IgD-negative memory B cell (primary cell): ENCODE measurements at regions not wholly inside any gene's neighbourhood (a gene's known extent, or its start where the extent isn't known, plus 50 kb on each side); places are given as distances from the start of the nearest gene placed in this dataset.
"Not testable (repeated sequence)": the region's sequence is repeated elsewhere in the genome, so short reads cannot be mapped to it uniquely, and the experiment has no call there.

Experiments
- H3K27ac Mint-ChIP-seq, 3 donors: one replicate each; pipeline ENCODE4 v1.8.0; 2020 to 2022; ENCODE audit warnings: mild to moderate bottlenecking in 3 of 3, mixed read lengths in 3 of 3, moderate library complexity in 1 of 3
- H3K27me3 Mint-ChIP-seq: one replicate; pipeline ENCODE4 v1.8.0; 2021; ENCODE audit warnings: mixed read lengths
- H3K36me3 Mint-ChIP-seq: one replicate; pipeline ENCODE4 v1.8.0; 2020; ENCODE audit warnings: mild to moderate bottlenecking, mixed read lengths
- H3K4me1 Mint-ChIP-seq, 3 donors: one replicate each; pipeline ENCODE4 v1.8.0; 2020 to 2022; ENCODE audit warnings: mixed read lengths in 3 of 3, mild to moderate bottlenecking in 1 of 3
- H3K4me3 Mint-ChIP-seq, 4 donors: one replicate each; pipeline ENCODE4 v1.8.0; 2020 to 2022; ENCODE audit warnings: mild to moderate bottlenecking in 4 of 4, mixed read lengths in 4 of 4, moderate library complexity in 3 of 4
- H3K9me3 Mint-ChIP-seq, 3 donors: one replicate each; pipeline ENCODE4 v1.8.0; 2020 to 2021; ENCODE audit warnings: mixed read lengths in 3 of 3, mild to moderate bottlenecking in 1 of 3

DNA sequence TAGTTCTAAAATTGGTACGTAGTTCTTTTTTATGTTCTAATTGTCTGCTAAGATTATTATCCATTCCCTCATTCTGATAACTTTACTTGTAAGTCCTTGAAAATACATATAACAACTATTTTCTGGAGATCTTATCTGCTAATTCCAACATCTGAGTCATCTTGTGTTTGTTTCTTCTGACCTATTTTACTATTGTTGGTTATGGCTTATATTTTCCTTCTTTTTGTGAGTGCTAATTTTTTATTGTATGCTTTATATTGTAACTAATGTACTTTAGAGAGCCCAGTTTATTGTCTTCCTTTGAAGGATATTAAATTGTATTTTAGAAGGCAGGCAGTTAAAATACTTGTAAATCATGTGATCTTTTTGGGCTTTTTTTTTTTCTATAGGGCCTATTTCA, 149.3 kb upstream of the LRFN5 start:
- H3K4me1 Mint-ChIP-seq = no peaks in the 10 kb centered on the region
- no peak overlapping the region for H3K27ac Mint-ChIP-seq
- no peaks in the 10 kb centered on the region for H3K27me3 Mint-ChIP-seq
- peaks cover 0 to 5% (median 0%) of the 10 kb centered on the region in 3 donors for H3K9me3 Mint-ChIP-seq
- H3K36me3 Mint-ChIP-seq = no peaks in the 10 kb centered on the region
- H3K4me3 Mint-ChIP-seq = no peak overlapping the region

GRCh38 chr14:41449066-41449465, 157.6 kb upstream of the LRFN5 start:
- Mint-ChIP-seq H3K36me3 (no peaks in the 10 kb centered on the region), H3K4me1 (no peaks in the 10 kb centered on the region), H3K9me3 (no peaks in the 10 kb centered on the region), H3K27ac (no peak overlapping the region), H3K27me3 (no peaks in the 10 kb centered on the region), H3K4me3 (no peak overlapping the region)

GRCh38 chr14:41446008-41446407, 160.7 kb upstream of the LRFN5 start:
- Mint-ChIP-seq H3K27me3 (no peaks in the 10 kb centered on the region), H3K36me3 (no peaks in the 10 kb centered on the region), H3K4me3 (no peak overlapping the region), H3K9me3 (no peaks in the 10 kb centered on the region), H3K4me1 (no peaks in the 10 kb centered on the region), H3K27ac (no peak overlapping the region)

DNA sequence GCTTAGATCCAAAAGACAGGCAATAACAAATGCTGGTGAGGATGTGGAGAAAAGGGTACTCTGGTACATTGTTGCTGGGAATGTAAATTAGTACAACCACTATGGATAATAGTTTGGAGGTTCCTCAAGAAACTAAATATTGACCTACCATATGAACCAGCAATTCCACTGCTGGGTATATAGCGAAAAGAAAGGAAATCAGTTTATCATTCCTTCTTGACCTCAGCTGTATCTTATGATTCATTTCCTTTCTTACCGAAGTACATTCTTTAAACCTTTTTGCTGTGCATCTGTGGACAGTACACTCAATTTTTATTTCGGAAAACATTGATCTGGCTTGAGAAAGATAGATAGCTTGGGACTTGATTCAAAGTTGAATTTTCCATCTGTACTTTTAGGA, 183.2 kb upstream of the LRFN5 start:
- no peaks in the 10 kb centered on the region for H3K9me3 Mint-ChIP-seq
- H3K27ac Mint-ChIP-seq = no peak overlapping the region
- H3K36me3 Mint-ChIP-seq = no peaks in the 10 kb centered on the region
- H3K4me1 Mint-ChIP-seq = peaks cover 0 to 2% (median 0%) of the 10 kb centered on the region in 3 donors
- no peak overlapping the region for H3K4me3 Mint-ChIP-seq
- H3K27me3 Mint-ChIP-seq = no peaks in the 10 kb centered on the region

GRCh38 chr14:41421308-41421707, 185.4 kb upstream of the LRFN5 start:
- not testable (repeated sequence) for H3K27ac Mint-ChIP-seq, H3K36me3 Mint-ChIP-seq, H3K9me3 Mint-ChIP-seq, H3K27me3 Mint-ChIP-seq, H3K4me1 Mint-ChIP-seq, H3K4me3 Mint-ChIP-seq

- H3K4me3 Mint-ChIP-seq = no peak overlapping the region
- no peaks in the 10 kb centered on the region for H3K9me3 Mint-ChIP-seq
- H3K4me1 Mint-ChIP-seq = peaks cover 0 to 2% (median 0%) of the 10 kb centered on the region in 3 donors
- no peaks in the 10 kb centered on the region for H3K27me3 Mint-ChIP-seq
- no peak overlapping the region for H3K27ac Mint-ChIP-seq
- H3K36me3 Mint-ChIP-seq = no peaks in the 10 kb centered on the region
These were observed 187.0 kb upstream of the LRFN5 start for GRCh38 chr14:41419709-41420108.

DNA sequence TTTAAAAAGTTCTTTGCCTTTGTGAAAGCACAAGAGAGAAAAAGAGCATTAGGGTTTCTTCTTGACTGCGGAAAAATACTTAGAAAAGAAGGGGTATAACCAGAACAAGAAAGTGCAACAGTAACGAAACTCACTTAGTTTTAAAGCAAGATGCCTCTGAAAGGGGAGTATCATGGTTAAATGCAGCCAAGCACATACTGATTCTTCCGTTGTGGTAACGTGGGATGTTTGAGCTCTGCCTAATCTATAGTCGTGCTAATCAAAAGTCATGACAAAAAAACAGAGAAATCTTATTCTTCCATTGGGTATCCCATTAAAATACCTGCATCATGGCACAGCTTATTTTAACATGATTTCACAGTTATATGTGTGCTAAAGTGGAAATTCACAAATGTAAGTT, 187.8 kb upstream of the LRFN5 start:
- H3K9me3 Mint-ChIP-seq = peaks cover 0 to 2% (median 0%) of the 10 kb centered on the region in 3 donors
- H3K27me3 Mint-ChIP-seq = no peaks in the 10 kb centered on the region
- no peak overlapping the region for H3K4me3 Mint-ChIP-seq
- H3K4me1 Mint-ChIP-seq = peaks cover 0 to 2% (median 0%) of the 10 kb centered on the region in 3 donors
- no peak overlapping the region for H3K27ac Mint-ChIP-seq
- no peaks in the 10 kb centered on the region for H3K36me3 Mint-ChIP-seq

DNA sequence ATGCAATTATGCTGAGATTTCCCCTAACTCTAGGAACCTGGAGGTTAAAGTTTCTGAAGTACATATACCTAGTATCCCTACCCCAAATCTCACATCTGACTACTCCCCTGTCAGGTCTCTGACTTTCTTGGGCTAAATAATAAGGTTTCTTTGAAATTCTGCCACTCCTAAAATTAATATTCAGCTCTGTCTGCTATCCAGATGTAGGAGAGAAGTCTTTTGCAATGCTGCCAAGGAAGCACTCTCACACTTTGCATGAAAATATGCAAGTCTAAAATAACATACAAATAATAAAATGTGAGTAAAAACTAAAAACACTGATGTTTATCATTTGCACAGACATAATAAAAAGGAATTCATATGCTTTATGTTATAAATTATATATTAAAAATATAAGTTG, 196.9 kb upstream of the LRFN5 start:
- Mint-ChIP-seq H3K27me3 (no peaks in the 10 kb centered on the region), H3K27ac (no peak overlapping the region), H3K9me3 (peaks cover 0 to 4% (median 0%) of the 10 kb centered on the region in 3 donors), H3K4me3 (no peak overlapping the region), H3K4me1 (no peaks in the 10 kb centered on the region), H3K36me3 (no peaks in the 10 kb centered on the region)

- Mint-ChIP-seq H3K9me3 (no peaks in the 10 kb centered on the region), H3K36me3 (no peaks in the 10 kb centered on the region), H3K27ac (no peak overlapping the region), H3K4me1 (no peaks in the 10 kb centered on the region), H3K27me3 (no peaks in the 10 kb centered on the region), H3K4me3 (no peak overlapping the region)
These were observed 202.6 kb upstream of the LRFN5 start for GRCh38 chr14:41404126-41404525.

DNA sequence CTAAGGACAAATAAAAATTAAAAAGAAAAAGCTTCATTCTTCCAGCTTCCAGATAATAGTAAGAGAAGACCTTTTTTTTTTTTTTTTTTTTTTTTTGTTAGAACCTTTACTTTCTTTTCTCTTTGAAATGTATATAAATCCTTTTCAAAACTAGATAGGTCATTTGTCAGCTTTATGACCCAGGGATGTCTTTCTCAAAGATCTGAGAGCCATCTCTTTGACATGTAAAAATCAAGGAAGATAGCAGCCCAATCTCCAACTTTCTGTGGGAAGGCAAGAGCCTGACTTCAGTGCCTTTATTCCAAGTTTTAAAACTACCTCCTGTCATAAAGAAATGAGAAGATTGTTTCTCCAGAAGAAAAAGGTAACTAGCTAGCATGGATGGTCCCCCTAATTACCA, 203.3 kb upstream of the LRFN5 start:
- Mint-ChIP-seq H3K27ac (no peak overlapping the region), H3K36me3 (no peaks in the 10 kb centered on the region), H3K9me3 (no peaks in the 10 kb centered on the region), H3K4me1 (no peaks in the 10 kb centered on the region), H3K27me3 (no peaks in the 10 kb centered on the region), H3K4me3 (no peak overlapping the region)

- Mint-ChIP-seq H3K4me1 (no peaks in the 10 kb centered on the region), H3K27ac (no peak overlapping the region), H3K9me3 (peaks cover 0 to 1% (median 0%) of the 10 kb centered on the region in 3 donors), H3K4me3 (no peak overlapping the region), H3K27me3 (no peaks in the 10 kb centered on the region), H3K36me3 (no peaks in the 10 kb centered on the region)
These were observed 208.8 kb upstream of the LRFN5 start for GRCh38 chr14:41397926-41398325.

DNA sequence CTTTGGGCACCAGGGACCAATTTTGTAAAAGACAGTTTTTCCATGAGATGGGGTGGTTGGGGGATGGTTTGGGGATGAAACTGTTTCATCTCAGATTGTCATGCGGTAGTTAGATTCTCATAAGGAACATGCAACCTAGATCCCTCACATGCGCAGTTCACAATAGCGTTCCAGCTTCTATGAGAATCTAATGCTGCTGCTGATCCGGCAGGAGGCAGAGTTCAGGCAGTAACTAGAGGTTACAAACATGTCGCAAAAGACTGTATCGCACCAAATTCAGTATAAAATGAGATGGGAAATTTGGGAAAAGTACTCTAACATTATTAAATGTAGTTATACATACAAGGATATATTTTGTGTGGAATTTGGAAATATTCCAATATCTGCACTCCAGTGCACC, 213.2 kb upstream of the LRFN5 start:
- no peaks in the 10 kb centered on the region for H3K27me3 Mint-ChIP-seq
- H3K9me3 Mint-ChIP-seq = peaks cover 0 to 3% (median 1%) of the 10 kb centered on the region in 3 donors
- no peak overlapping the region for H3K4me3 Mint-ChIP-seq
- H3K4me1 Mint-ChIP-seq = no peaks in the 10 kb centered on the region
- no peak overlapping the region for H3K27ac Mint-ChIP-seq
- no peaks in the 10 kb centered on the region for H3K36me3 Mint-ChIP-seq

DNA sequence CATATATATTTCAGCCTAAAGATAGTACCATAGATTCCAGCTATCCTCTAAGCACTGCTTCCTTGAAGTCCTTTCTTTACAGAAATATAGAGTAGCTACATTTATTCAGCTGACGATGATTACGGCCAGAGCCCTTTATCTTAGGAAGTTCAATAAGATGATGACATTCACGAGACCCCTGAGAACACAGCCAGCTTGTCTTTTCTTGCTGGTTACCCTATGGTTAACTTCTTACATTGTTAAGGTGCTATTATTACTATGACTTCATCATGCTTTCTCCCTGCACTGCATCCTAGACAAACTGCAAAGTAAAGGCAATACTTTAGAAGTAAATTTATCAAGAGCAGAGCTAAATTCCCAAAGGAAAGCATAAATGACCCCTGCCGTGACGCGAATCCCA, 214.4 kb upstream of the LRFN5 start:
- H3K4me3 Mint-ChIP-seq = no peak overlapping the region
- H3K4me1 Mint-ChIP-seq = no peaks in the 10 kb centered on the region
- no peak overlapping the region for H3K27ac Mint-ChIP-seq
- no peaks in the 10 kb centered on the region for H3K36me3 Mint-ChIP-seq
- H3K27me3 Mint-ChIP-seq = no peaks in the 10 kb centered on the region
- peaks cover 0 to 3% (median 1%) of the 10 kb centered on the region in 3 donors for H3K9me3 Mint-ChIP-seq

DNA sequence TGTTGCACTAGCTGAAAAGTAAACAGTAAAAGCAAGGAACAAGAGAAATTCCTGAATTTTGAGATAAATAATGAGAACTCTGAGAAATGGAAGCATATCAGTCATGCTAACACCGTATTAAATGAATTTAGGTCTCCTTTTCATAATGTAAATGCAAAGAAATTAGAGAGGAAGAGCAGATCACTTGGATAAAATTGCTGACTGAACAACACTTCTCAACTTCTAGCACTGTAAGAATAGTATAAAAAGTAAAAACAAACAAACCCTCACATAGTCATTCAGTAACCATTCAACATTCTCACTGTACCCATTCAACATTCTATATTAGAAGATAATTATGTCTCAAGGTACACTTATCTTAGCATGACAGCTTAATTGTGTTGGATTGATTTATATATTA, 217.3 kb upstream of the LRFN5 start:
- H3K4me1 Mint-ChIP-seq = no peaks in the 10 kb centered on the region
- H3K27ac Mint-ChIP-seq = no peak overlapping the region
- no peak overlapping the region for H3K4me3 Mint-ChIP-seq
- H3K9me3 Mint-ChIP-seq = peaks cover 0 to 3% (median 3%) of the 10 kb centered on the region in 3 donors
- H3K36me3 Mint-ChIP-seq = no peaks in the 10 kb centered on the region
- no peaks in the 10 kb centered on the region for H3K27me3 Mint-ChIP-seq

DNA sequence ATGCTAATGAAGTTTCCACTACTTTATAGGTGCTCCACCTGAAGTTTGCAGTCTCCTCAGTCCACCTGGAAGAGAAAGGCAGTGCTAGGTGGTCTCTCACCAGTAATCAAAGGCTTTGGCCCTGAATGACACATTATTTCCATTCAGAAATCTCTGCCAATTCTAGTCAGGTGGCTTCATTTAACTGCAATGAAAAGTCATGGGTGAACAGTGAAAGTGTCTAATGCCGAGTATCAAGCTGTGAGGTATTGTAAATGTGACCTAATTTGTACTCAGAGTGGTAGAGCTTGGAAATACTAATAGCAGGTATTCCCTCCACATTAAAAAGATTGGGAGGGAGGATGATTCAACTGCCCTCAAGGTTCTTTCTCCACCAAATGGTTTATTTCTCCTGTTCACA, 220.9 kb upstream of the LRFN5 start:
- H3K4me1 Mint-ChIP-seq = no peaks in the 10 kb centered on the region
- peaks cover 0 to 7% (median 0%) of the 10 kb centered on the region in 3 donors for H3K9me3 Mint-ChIP-seq
- H3K27ac Mint-ChIP-seq = no peak overlapping the region
- no peak overlapping the region for H3K4me3 Mint-ChIP-seq
- H3K36me3 Mint-ChIP-seq = no peaks in the 10 kb centered on the region
- H3K27me3 Mint-ChIP-seq = no peaks in the 10 kb centered on the region

GRCh38 chr14:41380017-41380416, 226.7 kb upstream of the LRFN5 start:
- H3K27me3 Mint-ChIP-seq = no peaks in the 10 kb centered on the region
- no peak overlapping the region for H3K4me3 Mint-ChIP-seq
- peaks cover 0 to 4% (median 0%) of the 10 kb centered on the region in 3 donors for H3K9me3 Mint-ChIP-seq
- no peaks in the 10 kb centered on the region for H3K36me3 Mint-ChIP-seq
- H3K27ac Mint-ChIP-seq = no peak overlapping the region
- no peaks in the 10 kb centered on the region for H3K4me1 Mint-ChIP-seq

- H3K36me3 Mint-ChIP-seq = no peaks in the 10 kb centered on the region
- peaks cover 0 to 4% (median 4%) of the 10 kb centered on the region in 3 donors for H3K9me3 Mint-ChIP-seq
- no peaks in the 10 kb centered on the region for H3K4me1 Mint-ChIP-seq
- no peak overlapping the region for H3K27ac Mint-ChIP-seq
- H3K27me3 Mint-ChIP-seq = no peaks in the 10 kb centered on the region
- H3K4me3 Mint-ChIP-seq = no peak overlapping the region
These were observed 228.2 kb upstream of the LRFN5 start for GRCh38 chr14:41378526-41378925.
